Liver (tissue), 7 donors: ENCODE measurements at regions not wholly inside any gene's neighbourhood (a gene's known extent, or its start where the extent isn't known, plus 50 kb on each side); places are given as distances from the start of the nearest gene placed in this dataset.

Source experiments
- DNase-seq: peaks from one replicate; pipeline ENCODE4 v3.0.0-alpha.2; 2017; ENCODE audit warnings: low spot score
- H3K27ac ChIP-seq, 2 donors: one replicate each; pipeline ENCODE4 v1.7.0; 2013; ENCODE audit warnings: inconsistent platforms in 2 of 2, low read length in 2 of 2, control low read depth in 1 of 2, low read depth in 1 of 2, mild to moderate bottlenecking in 1 of 2
- H3K27me3 ChIP-seq, 4 donors: one replicate each; pipeline versions ENCODE4 v1.6.1 to v1.7.0; 2013; ENCODE audit warnings: low read length in 3 of 4, inconsistent platforms in 1 of 4, mild to moderate bottlenecking in 1 of 4, moderate library complexity in 1 of 4; ENCODE audit not compliant: control insufficient read depth in 4 of 4, insufficient read depth in 4 of 4
- H3K36me3 ChIP-seq, 4 donors: one replicate each; pipeline versions ENCODE4 v1.6.1 to v1.7.0; 2013; ENCODE audit warnings: low read length in 3 of 4, mild to moderate bottlenecking in 3 of 4, low read depth in 1 of 4, moderate library complexity in 1 of 4; ENCODE audit not compliant: control insufficient read depth in 4 of 4, insufficient read depth in 3 of 4
- H3K4me1 ChIP-seq, 4 donors: one replicate each; pipeline versions ENCODE4 v1.6.1 to v1.7.0; 2013; ENCODE audit warnings: low read length in 3 of 4, mild to moderate bottlenecking in 3 of 4, moderate library complexity in 1 of 4; ENCODE audit not compliant: control insufficient read depth in 4 of 4, insufficient read depth in 4 of 4
- H3K4me3 ChIP-seq, 3 donors: one replicate each; pipeline versions ENCODE4 v1.6.1 to v1.7.0; 2013; ENCODE audit warnings: low read length in 3 of 3, control low read depth in 1 of 3, low read depth in 1 of 3, mild to moderate bottlenecking in 1 of 3
- H3K9ac ChIP-seq, 2 donors: one replicate each; pipeline ENCODE4 v1.7.0; 2013; ENCODE audit warnings: low read length in 2 of 2, mild to moderate bottlenecking in 2 of 2, moderate library complexity in 2 of 2, control low read depth in 1 of 2, low read depth in 1 of 2
- H3K9me3 ChIP-seq, 4 donors: one replicate each; pipeline versions ENCODE4 v1.6.1 to v1.7.0; 2013; ENCODE audit warnings: low read length in 3 of 4; ENCODE audit not compliant: control insufficient read depth in 4 of 4
- FOXA1 ChIP-seq: IDR thresholded peaks from 2 replicates; pipeline ENCODE4 v1.6.1; 2016; ENCODE audit warnings: antibody characterized with exemption
- FOXA2 ChIP-seq: IDR thresholded peaks from 2 replicates; pipeline ENCODE4 v1.6.1; 2016; ENCODE audit warnings: antibody characterized with exemption
- GABPA ChIP-seq, 2 donors: IDR thresholded peaks in 1 of 2; conservative IDR thresholded peaks in 1 of 2; 2 replicates each; pipeline ENCODE4 v1.6.1; 2016; ENCODE audit warnings: antibody characterized with exemption in 2 of 2, mild to moderate bottlenecking in 1 of 2, moderate library complexity in 1 of 2
- HNF4A ChIP-seq, 2 donors: conservative IDR thresholded peaks; 2 replicates each; pipeline ENCODE4 v1.6.1; 2016; ENCODE audit warnings: antibody characterized with exemption in 2 of 2, mild to moderate bottlenecking in 2 of 2
- HNF4G ChIP-seq: IDR thresholded peaks from 2 replicates; pipeline ENCODE4 v1.6.1; 2016; ENCODE audit warnings: antibody characterized with exemption
- JUND ChIP-seq, 2 donors: IDR thresholded peaks; 2 replicates each; pipeline ENCODE4 v1.6.1; 2016; ENCODE audit warnings: antibody characterized with exemption in 2 of 2
- MAX ChIP-seq: IDR thresholded peaks from 2 replicates; pipeline ENCODE4 v1.6.1; 2016; ENCODE audit warnings: antibody characterized with exemption
- NR2F2 ChIP-seq: IDR thresholded peaks from 2 replicates; pipeline ENCODE4 v1.6.1; 2016; ENCODE audit warnings: antibody characterized with exemption
- RAD21 ChIP-seq, 2 donors: IDR thresholded peaks; 2 replicates each; pipeline ENCODE4 v1.6.1; 2016; ENCODE audit warnings: antibody characterized with exemption in 2 of 2, mild to moderate bottlenecking in 2 of 2
- REST ChIP-seq: IDR thresholded peaks from 2 replicates; pipeline ENCODE4 v1.6.1; 2016; ENCODE audit warnings: antibody characterized with exemption, mild to moderate bottlenecking
- RXRA ChIP-seq, 2 donors: IDR thresholded peaks; 2 replicates each; pipeline ENCODE4 v1.6.1; 2017 to 2018; ENCODE audit warnings: antibody characterized with exemption in 2 of 2, mild to moderate bottlenecking in 1 of 2
- SP1 ChIP-seq: IDR thresholded peaks from 2 replicates; pipeline ENCODE4 v1.6.1; 2018; ENCODE audit warnings: antibody characterized with exemption, mild to moderate bottlenecking
- TAF1 ChIP-seq: conservative IDR thresholded peaks from 2 replicates; pipeline ENCODE4 v1.6.1; 2016; ENCODE audit warnings: antibody characterized with exemption, mild to moderate bottlenecking
- YY1 ChIP-seq: IDR thresholded peaks from 2 replicates; pipeline ENCODE4 v1.6.1; 2016; ENCODE audit warnings: antibody characterized with exemption, mild to moderate bottlenecking
- ZBTB33 ChIP-seq: IDR thresholded peaks from 2 replicates; pipeline ENCODE4 v1.6.1; 2016; ENCODE audit warnings: antibody characterized with exemption
- WGBS: extraction: QIAGEN DNeasy Blood & Tissue Kit; methylation state at CpG from one replicate; pipeline ENCODE4 v1.1.7; 2013; 5-methylcytosine and 5-hydroxymethylcytosine counted together
- donor health status: healthy.
- donor health status: healthy.
- donor health status: healthy.
- donor health status: healthy.

- no peak overlapping the region for H3K4me3 ChIP-seq
- peaks cover 0 to 4% (median 0%) of the 10 kb centered on the region in 4 donors for H3K4me1 ChIP-seq
- TF ChIP-seq TAF1 (no peak), SP1 (no peak), NR2F2 (no peak), GABPA (IDR thresholded peaks at IDR 0.05 in 1 of 2, conservative IDR thresholded peaks at IDR 0.05 in 1 of 2) (no peak), RXRA (IDR thresholded peaks at IDR 0.05) (no peak), YY1 (no peak)
- no peak overlapping the region for H3K9ac ChIP-seq
- no peak overlapping the region for H3K27ac ChIP-seq
- H3K36me3 ChIP-seq = no peaks in the 10 kb centered on the region
- WGBS = 77% methylated on average over 10 of the region's 10 CpGs
- H3K27me3 ChIP-seq = peaks cover 0 to 2% (median 0%) of the 10 kb centered on the region in 4 donors
- no peaks in the 10 kb centered on the region for H3K9me3 ChIP-seq
- no peak for DNase-seq
These were observed 79.1 kb upstream of the FOXP4 start for GRCh38 chr6:41467061-41467460.

- 87% methylated on average over 16 of the region's 16 CpGs for WGBS
- no peaks in the 10 kb centered on the region for H3K9me3 ChIP-seq
- H3K27ac ChIP-seq = no peak overlapping the region
- H3K9ac ChIP-seq = no peak overlapping the region
- no peak overlapping the region for H3K4me3 ChIP-seq
- peaks cover 0 to 4% (median 0%) of the 10 kb centered on the region in 4 donors for H3K4me1 ChIP-seq
- no peak for DNase-seq
- H3K27me3 ChIP-seq = peaks cover 0 to 2% (median 0%) of the 10 kb centered on the region in 4 donors
- TF ChIP-seq HNF4G = no peak
- TF ChIP-seq TAF1 = no peak
- TF ChIP-seq FOXA1 = no peak
- TF ChIP-seq HNF4A (conservative IDR thresholded peaks at IDR 0.05) = no peak
- H3K36me3 ChIP-seq = no peaks in the 10 kb centered on the region
These were observed 78.4 kb upstream of the FOXP4 start for GRCh38 chr6:41467627-41468404.

- no peak overlapping the region for H3K9ac ChIP-seq
- 52% methylated on average over 20 of the region's 20 CpGs for WGBS
- peaks cover 0 to 4% (median 0%) of the 10 kb centered on the region in 4 donors for H3K4me1 ChIP-seq
- H3K27ac ChIP-seq = no peak overlapping the region
- no peak overlapping the region for H3K4me3 ChIP-seq
- H3K36me3 ChIP-seq = no peaks in the 10 kb centered on the region
- no peak for DNase-seq
- TF ChIP-seq TAF1 (no peak), SP1 (no peak), RAD21 (IDR thresholded peaks at IDR 0.05) (no peak), ZBTB33 (no peak), HNF4G (no peak), JUND (IDR thresholded peaks at IDR 0.05) (no peak), FOXA2 (no peak), REST (no peak), MAX (no peak), HNF4A (conservative IDR thresholded peaks at IDR 0.05) (no peak)
- H3K27me3 ChIP-seq = peaks cover 0 to 2% (median 0%) of the 10 kb centered on the region in 4 donors
- H3K9me3 ChIP-seq = no peaks in the 10 kb centered on the region
These were observed 76.8 kb upstream of the FOXP4 start for GRCh38 chr6:41469156-41470028.
